GM23338 (cell line): ENCODE measurements at regions not wholly inside any gene's neighbourhood (a gene's known extent, or its start where the extent isn't known, plus 50 kb on each side); places are given as distances from the start of the nearest gene placed in this dataset.

ENCODE experiments used
- ATAC-seq: fragments of 200-7000 bp; cut with Tn5 transposase; 3 replicates; pipeline ENCODE4 v1.9.1; 2020
- DNase-seq: peaks from one replicate; pipeline ENCODE4 v3.0.0-alpha.2; 2015; ENCODE audit warnings: low spot score
- H2AFZ ChIP-seq: fragments of 200-600 bp; sonication (generic); 2 replicates; pipeline ENCODE4 v1.8.0; 2016; ENCODE audit warnings: antibody characterized with exemption, mild to moderate bottlenecking, moderate library complexity
- H3F3A ChIP-seq: fragments of 200-600 bp; sonication (generic); replicated peaks from 2 replicates; pipeline ENCODE4 v1.8.0; 2017; ENCODE audit warnings: antibody characterized with exemption, mixed run types, low read depth
- H3K27ac ChIP-seq: fragments of 200-600 bp; sonication (generic); 2 replicates; pipeline ENCODE4 v1.6.1; 2016; ENCODE audit warnings: low read depth
- H3K27me3 ChIP-seq: fragments of 200-600 bp; sonication (generic); 2 replicates; pipeline ENCODE4 v1.8.0; 2016; ENCODE audit warnings: mild to moderate bottlenecking, mixed run types, moderate library complexity; ENCODE audit not compliant: insufficient read depth
- H3K36me3 ChIP-seq: fragments of 200-600 bp; sonication (generic); 2 replicates; pipeline ENCODE4 v1.8.0; 2016; ENCODE audit warnings: mild to moderate bottlenecking; ENCODE audit not compliant: insufficient read depth
- H3K4me1 ChIP-seq: fragments of 200-600 bp; sonication (generic); 2 replicates; pipeline ENCODE4 v1.8.0; 2016; ENCODE audit warnings: mild to moderate bottlenecking, moderate library complexity; ENCODE audit not compliant: insufficient read depth
- H3K4me2 ChIP-seq: fragments of 200-600 bp; sonication (generic); 2 replicates; pipeline ENCODE4 v1.7.1; 2017; ENCODE audit warnings: mixed run types
- H3K4me3 ChIP-seq: fragments of 200-600 bp; sonication (generic); 2 replicates; pipeline ENCODE4 v1.6.1; 2016; ENCODE audit warnings: mixed run types
- H3K79me2 ChIP-seq: fragments of 200-600 bp; sonication (generic); replicated peaks from 2 replicates; pipeline ENCODE4 v1.8.0; 2017; ENCODE audit warnings: mild to moderate bottlenecking; ENCODE audit not compliant: insufficient read depth
- H3K9me2 ChIP-seq: fragments of 200-600 bp; sonication (generic); 2 replicates; pipeline ENCODE4 v1.8.0; 2017; ENCODE audit not compliant: insufficient read depth
- H4K20me1 ChIP-seq: fragments of 200-600 bp; sonication (generic); replicated peaks from 2 replicates; pipeline ENCODE4 v1.8.0; 2017; ENCODE audit warnings: mild to moderate bottlenecking; ENCODE audit not compliant: insufficient read depth
- H3K27ac Mint-ChIP-seq: 2 replicates; pipeline ENCODE4 v1.8.0; 2020; ENCODE audit warnings: inconsistent platforms, mild to moderate bottlenecking, moderate library complexity, mixed read lengths
- H3K27me3 Mint-ChIP-seq: 3 replicates; pipeline ENCODE4 v1.8.0; 2022; ENCODE audit warnings: low read depth, mild to moderate bottlenecking, moderate library complexity, mixed read lengths, inconsistent platforms; ENCODE audit not compliant: insufficient read depth, poor library complexity
- H3K36me3 Mint-ChIP-seq: 3 replicates; pipeline ENCODE4 v1.8.0; 2021; ENCODE audit warnings: low read depth, mild to moderate bottlenecking, inconsistent platforms, moderate library complexity, mixed read lengths
- H3K4me1 Mint-ChIP-seq: 3 replicates; pipeline ENCODE4 v1.8.0; 2020; ENCODE audit warnings: mild to moderate bottlenecking, inconsistent platforms, mixed read lengths
- H3K4me3 Mint-ChIP-seq: 3 replicates; pipeline ENCODE4 v1.8.0; 2021; ENCODE audit warnings: moderate library complexity, mild to moderate bottlenecking, inconsistent platforms, mixed read lengths
- H3K9me3 Mint-ChIP-seq: 3 replicates; pipeline ENCODE4 v1.8.0; 2020; ENCODE audit warnings: moderate library complexity, mild to moderate bottlenecking, inconsistent platforms, mixed read lengths
- CREB1 ChIP-seq: fragments of 250-450 bp; sonication (Bioruptor Pico); IDR thresholded peaks from 2 replicates; pipeline ENCODE4 v1.5.0; 2020; ENCODE audit warnings: low read depth, mild to moderate bottlenecking, moderate library complexity
- CTCF ChIP-seq, 2 experiments: fragments of 200-600 bp in 1 of 2; sonication (generic) in 1 of 2; conservative IDR thresholded peaks; 2 replicates each; pipeline versions ENCODE4 v1.5.1 to v1.6.1; 2016 to 2017; ENCODE audit warnings: antibody characterized with exemption in 2 of 2, low read depth in 2 of 2, mild to moderate bottlenecking in 2 of 2, moderate library complexity in 1 of 2
- ETS1 ChIP-seq: IDR thresholded peaks from 2 replicates; pipeline ENCODE4 v1.6.1; 2016; ENCODE audit warnings: antibody characterized with exemption
- EZH2 ChIP-seq: fragments of 200-600 bp; sonication (generic); IDR thresholded peaks from one replicate; pipeline ENCODE4 v1.8.0; 2017; ENCODE audit warnings: antibody characterized with exemption, mild to moderate bottlenecking, low read depth; ENCODE audit not compliant: unreplicated experiment
- EZH2phosphoT487 ChIP-seq: fragments of 200-600 bp; sonication (generic); IDR thresholded peaks from one replicate; pipeline ENCODE4 v1.8.1; 2018; ENCODE audit warnings: antibody characterized with exemption; ENCODE audit not compliant: unreplicated experiment
- JUNB ChIP-seq: IDR thresholded peaks from one replicate; pipeline ENCODE4 v1.6.1; 2016; ENCODE audit warnings: antibody characterized with exemption; ENCODE audit not compliant: unreplicated experiment
- NANOG ChIP-seq: IDR thresholded peaks from 2 replicates; pipeline ENCODE4 v1.6.1; 2016; ENCODE audit warnings: antibody characterized with exemption, borderline replicate concordance
- POLR2AphosphoS5 ChIP-seq: IDR thresholded peaks from 2 replicates; pipeline ENCODE4 v1.6.1; 2016; ENCODE audit warnings: antibody characterized with exemption, low read depth
- REST ChIP-seq: IDR thresholded peaks from one replicate; pipeline ENCODE4 v1.6.1; 2018; ENCODE audit warnings: antibody characterized with exemption; ENCODE audit not compliant: unreplicated experiment
- STAT1 ChIP-seq: IDR thresholded peaks from one replicate; pipeline ENCODE4 v1.6.1; 2016; ENCODE audit warnings: antibody characterized with exemption; ENCODE audit not compliant: unreplicated experiment
- ZNF114 ChIP-seq: fragments of 250-450 bp; sonication (Bioruptor Pico); IDR thresholded peaks from 2 replicates; pipeline ENCODE4 v1.5.0; 2020; ENCODE audit warnings: mild to moderate bottlenecking, moderate library complexity
- ZNF331 ChIP-seq: fragments of 250-450 bp; sonication (Bioruptor Pico); IDR thresholded peaks from 2 replicates; pipeline ENCODE4 v1.5.0; 2020; ENCODE audit warnings: low read depth, mild to moderate bottlenecking, moderate library complexity
- ZNF462 ChIP-seq: fragments of 250-450 bp; sonication (Bioruptor Pico); IDR thresholded peaks from 2 replicates; pipeline ENCODE4 v1.5.0; 2020; ENCODE audit warnings: mild to moderate bottlenecking, moderate library complexity

GRCh38 chr6:33911488-33911887, 107.7 kb upstream of the MLN start:
- no peak overlapping the region for H3K4me2 ChIP-seq
- Mint-ChIP-seq H3K4me3 (no peak overlapping the region), H3K27ac (no peak overlapping the region), H3K36me3 (no peaks in the 10 kb centered on the region), H3K27me3 (peaks cover 16% of the 10 kb centered on the region), H3K9me3 (peaks cover 5% of the 10 kb centered on the region; the same call in 1 of the 3 replicates), H3K4me1 (peaks cover 12% of the 10 kb centered on the region; the same call in 2 of the 3 replicates)
- no peaks in the 10 kb centered on the region for H3K9me2 ChIP-seq
- H2AFZ ChIP-seq: no peak overlapping the region
- no peaks in the 10 kb centered on the region for H3K27me3 ChIP-seq
- H3K79me2 ChIP-seq: no peaks in the 10 kb centered on the region
- H3F3A ChIP-seq: no peaks in the 10 kb centered on the region
- H3K4me3 ChIP-seq: no peak overlapping the region
- ATAC-seq (no peak), DNase-seq (no peak)
- no peaks in the 10 kb centered on the region for H3K36me3 ChIP-seq
- no peaks in the 10 kb centered on the region for H3K4me1 ChIP-seq
- no peak overlapping the region for H3K27ac ChIP-seq
- H4K20me1 ChIP-seq: no peaks in the 10 kb centered on the region
- no peak for TF ChIP-seq REST
- TF ChIP-seq STAT1: no peak
- TF ChIP-seq EZH2: no peak
- no peak for TF ChIP-seq ZNF114 (CRISPR knock-in tag)
- no peak for TF ChIP-seq CREB1
- TF ChIP-seq NANOG: no peak
- TF ChIP-seq EZH2phosphoT487: no peak
- no peak for TF ChIP-seq ZNF462 (CRISPR knock-in tag)
- no peak for TF ChIP-seq ZNF331
- no peak for TF ChIP-seq POLR2AphosphoS5
- TF ChIP-seq CTCF (conservative IDR thresholded peaks at IDR 0.05; ENCODE audit: low read depth in 2 of 2): no peak
- no peak for TF ChIP-seq ETS1
- TF ChIP-seq JUNB: no peak
